ENCODE measurements at regions not wholly inside any gene's neighbourhood (a gene's known extent, or its start where the extent isn't known, plus 50 kb on each side); places are given as distances from the start of the nearest gene placed in this dataset.

DNA sequence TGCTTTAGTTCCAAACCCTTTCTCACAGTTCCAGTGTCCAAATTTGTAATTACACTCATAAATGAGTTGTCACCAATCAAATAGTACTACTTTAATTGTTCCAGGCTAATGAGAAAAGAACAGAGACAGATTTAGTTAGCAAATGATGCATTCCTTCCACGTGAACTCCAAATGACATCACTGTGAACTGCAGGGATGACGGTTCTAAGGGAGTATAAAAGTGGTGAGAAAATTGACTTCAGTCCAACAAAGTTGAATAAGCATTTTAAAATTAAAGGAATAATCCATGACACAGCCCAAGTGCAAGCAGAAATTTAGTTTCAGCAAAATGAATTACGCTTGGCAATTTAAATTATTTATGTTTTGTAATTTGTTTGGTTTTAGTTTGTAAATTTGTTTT is 102.0 kb upstream of the LRATD1 start:
- no peak for TF ChIP-seq YY1 (IDR thresholded peaks at IDR 0.05; ENCODE audit: insufficient read depth, insufficient read length)
- no peak for TF ChIP-seq ZNF274 (IDR thresholded peaks at IDR 0.05; ENCODE audit: low read depth, low read length)

All from NT2/D1 (cell line).